Loucy (cell line): ENCODE measurements at regions not wholly inside any gene's neighbourhood (a gene's known extent, or its start where the extent isn't known, plus 50 kb on each side); places are given as distances from the start of the nearest gene placed in this dataset.

Experiments
- EZH2phosphoT487 ChIP-seq: fragments of 200-600 bp; IDR thresholded peaks from 2 replicates; pipeline ENCODE4 v1.6.1; 2018; ENCODE audit warnings: antibody characterized with exemption, mild to moderate bottlenecking, moderate library complexity, borderline replicate concordance
- TF ChIP-seq, protein P1 (sequence below): fragments of 200-600 bp; sonication (generic); conservative IDR thresholded peaks from 2 replicates; pipeline ENCODE4 v1.5.1; 2014; ENCODE audit warnings: mild to moderate bottlenecking, antibody characterized with exemption, low read length

DNA sequence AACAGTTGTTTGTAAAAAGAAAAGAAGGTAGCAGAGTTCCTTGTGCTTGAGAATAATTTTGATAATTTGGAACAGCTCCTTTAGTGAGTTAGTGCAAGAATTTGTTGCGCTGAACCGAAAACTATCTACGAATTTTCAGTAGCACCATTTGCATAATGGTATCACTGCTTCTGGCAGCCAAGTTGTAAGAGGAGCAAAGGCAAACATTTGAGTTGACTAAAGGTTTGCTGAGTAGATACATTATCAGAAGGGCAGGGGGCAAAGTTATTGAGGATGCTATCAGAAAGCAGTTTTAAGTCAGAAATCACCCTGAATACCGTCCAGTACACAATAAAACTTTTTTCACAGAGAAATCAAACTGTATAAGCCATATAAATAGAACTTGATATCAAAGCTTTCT, 181.5 kb upstream of the MOCS2 start:
- TF ChIP-seq, protein P1, sequence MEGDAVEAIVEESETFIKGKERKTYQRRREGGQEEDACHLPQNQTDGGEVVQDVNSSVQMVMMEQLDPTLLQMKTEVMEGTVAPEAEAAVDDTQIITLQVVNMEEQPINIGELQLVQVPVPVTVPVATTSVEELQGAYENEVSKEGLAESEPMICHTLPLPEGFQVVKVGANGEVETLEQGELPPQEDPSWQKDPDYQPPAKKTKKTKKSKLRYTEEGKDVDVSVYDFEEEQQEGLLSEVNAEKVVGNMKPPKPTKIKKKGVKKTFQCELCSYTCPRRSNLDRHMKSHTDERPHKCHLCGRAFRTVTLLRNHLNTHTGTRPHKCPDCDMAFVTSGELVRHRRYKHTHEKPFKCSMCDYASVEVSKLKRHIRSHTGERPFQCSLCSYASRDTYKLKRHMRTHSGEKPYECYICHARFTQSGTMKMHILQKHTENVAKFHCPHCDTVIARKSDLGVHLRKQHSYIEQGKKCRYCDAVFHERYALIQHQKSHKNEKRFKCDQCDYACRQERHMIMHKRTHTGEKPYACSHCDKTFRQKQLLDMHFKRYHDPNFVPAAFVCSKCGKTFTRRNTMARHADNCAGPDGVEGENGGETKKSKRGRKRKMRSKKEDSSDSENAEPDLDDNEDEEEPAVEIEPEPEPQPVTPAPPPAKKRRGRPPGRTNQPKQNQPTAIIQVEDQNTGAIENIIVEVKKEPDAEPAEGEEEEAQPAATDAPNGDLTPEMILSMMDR: no peak
- no peak for TF ChIP-seq EZH2phosphoT487
